ENCODE measurements at regions not wholly inside any gene's neighbourhood (a gene's known extent, or its start where the extent isn't known, plus 50 kb on each side); places are given as distances from the start of the nearest gene placed in this dataset.

- TF ChIP-seq ZSCAN18 (CRISPR knock-in tag; IDR thresholded peaks at IDR 0.05) (no peak), NR3C1 (CRISPR knock-in tag; conservative IDR thresholded peaks at IDR 0.05; ENCODE audit: low read depth) (no peak), CTCF (IDR thresholded peaks at IDR 0.05) (no peak), ERG (CRISPR knock-in tag; IDR thresholded peaks at IDR 0.05) (no peak), CREM (CRISPR knock-in tag; IDR thresholded peaks at IDR 0.05) (no peak), ATF3 (CRISPR knock-in tag; conservative IDR thresholded peaks at IDR 0.05) (no peak), KAT7 (CRISPR knock-in tag; IDR thresholded peaks at IDR 0.05; ENCODE audit: borderline replicate concordance) (no peak), NR2C2 (CRISPR knock-in tag; IDR thresholded peaks at IDR 0.05) (no peak), GABPB1 (CRISPR knock-in tag; IDR thresholded peaks at IDR 0.05) (no peak), CREB1 (CRISPR knock-in tag; IDR thresholded peaks at IDR 0.05) (no peak), FOXP1 (CRISPR knock-in tag; IDR thresholded peaks at IDR 0.05; ENCODE audit: borderline replicate concordance) (no peak), ATF1 (CRISPR knock-in tag; IDR thresholded peaks at IDR 0.05) (no peak)
Measured at GRCh38 chr4:159941076-159941475, 838.2 kb downstream of the RAPGEF2 start.

Data from WTC11 (cell line).